ENCODE measurements at regions not wholly inside any gene's neighbourhood (a gene's known extent, or its start where the extent isn't known, plus 50 kb on each side); places are given as distances from the start of the nearest gene placed in this dataset.

GRCh38 chr6:100062621-100063020, 68.6 kb upstream of the MCHR2 start:
- TF ChIP-seq CTCF (IDR thresholded peaks at IDR 0.05) (no peak), EZH2 (IDR thresholded peaks at IDR 0.05; ENCODE audit: borderline replicate concordance, insufficient read depth, low read depth, low read length, poor library complexity, severe bottlenecking) (no peak)
